NCI-H1436 treated with DMSO at 0.1 percent for 48 hours (cell line): ENCODE measurements at regions not wholly inside any gene's neighbourhood (a gene's known extent, or its start where the extent isn't known, plus 50 kb on each side); places are given as distances from the start of the nearest gene placed in this dataset.
"Not testable (repeated sequence)": the region's sequence is repeated elsewhere in the genome, so short reads cannot be mapped to it uniquely, and the experiment has no call there.

Source experiments
- DNase-seq: peaks from one replicate; lab custom pipeline; 2025; lab: John Stamatoyannopoulos, UW

DNA sequence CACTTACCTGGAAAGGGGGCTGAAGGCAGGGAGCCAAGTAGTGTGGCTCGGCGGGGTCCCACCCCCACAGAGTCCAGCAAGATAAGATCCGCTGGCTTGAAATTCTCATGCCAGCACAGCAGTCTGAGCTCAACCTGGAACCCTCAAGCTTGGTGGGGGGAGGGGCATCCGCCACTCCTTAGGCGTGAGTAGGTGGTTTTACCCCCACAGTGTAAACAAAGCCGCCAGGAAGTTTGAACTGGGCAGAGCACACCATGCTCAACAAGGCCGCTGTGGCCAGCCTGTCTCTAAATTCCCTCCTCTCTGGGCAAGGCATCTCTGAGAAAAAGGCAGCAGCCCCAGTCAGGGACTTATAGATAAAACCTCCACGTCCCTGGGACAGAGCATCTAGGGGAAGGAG, 156.3 kb downstream of the KBTBD8 start:
- DNase-seq = no peak

- DNase-seq = no peak
These were observed 169.4 kb downstream of the KBTBD8 start for GRCh38 chr3:67167481-67167880.

GRCh38 chr3:67171841-67172240, 173.7 kb downstream of the KBTBD8 start:
- DNase-seq = no peak

GRCh38 chr3:67173130-67173529, 175.0 kb downstream of the KBTBD8 start:
- DNase-seq = not testable (repeated sequence)

DNA sequence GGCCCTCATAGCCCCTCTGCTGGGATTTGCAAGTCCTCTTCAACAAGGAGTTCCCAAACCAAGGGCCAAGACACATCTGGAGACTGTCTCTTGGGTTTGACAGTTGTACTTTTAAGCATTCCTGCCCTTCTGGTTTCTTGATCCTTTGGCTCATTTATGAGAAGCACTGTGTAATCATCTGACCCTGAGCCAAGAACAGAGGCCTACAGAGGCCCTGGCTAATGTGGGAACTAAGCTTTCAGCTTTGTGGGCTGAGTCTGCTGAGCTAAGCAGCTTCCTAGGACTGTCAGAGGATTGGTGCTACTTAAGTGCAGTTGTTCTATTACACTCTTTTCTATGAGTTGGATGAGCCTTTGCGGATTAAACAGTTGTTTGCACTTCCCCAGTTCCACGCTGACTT, 178.3 kb downstream of the KBTBD8 start:
- no peak for DNase-seq

- DNase-seq = no peak
These were observed 194.4 kb downstream of the KBTBD8 start for GRCh38 chr3:67192466-67192865.

- DNase-seq = no peak
These were observed 198.6 kb downstream of the KBTBD8 start for GRCh38 chr3:67196677-67197076.

DNA sequence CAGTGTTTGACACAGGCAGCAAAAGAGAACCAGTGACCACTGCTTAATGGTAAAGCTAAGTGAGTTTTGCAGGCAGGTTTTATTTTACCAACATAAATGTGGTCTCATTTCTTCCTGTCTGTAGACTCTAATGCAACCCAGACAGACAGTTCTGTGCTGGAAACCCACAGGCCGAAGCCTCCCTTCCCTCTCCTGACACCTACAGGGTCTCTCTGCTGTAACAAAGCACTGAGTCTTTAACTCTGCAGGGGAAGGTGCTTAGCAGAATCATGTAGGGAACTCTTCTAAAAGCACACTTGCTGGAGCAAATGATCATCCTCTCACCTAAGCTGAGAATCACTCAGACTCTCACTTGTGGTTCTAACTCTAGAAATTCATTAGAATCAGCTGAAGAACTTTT, 200.3 kb downstream of the KBTBD8 start:
- no peak for DNase-seq

DNA sequence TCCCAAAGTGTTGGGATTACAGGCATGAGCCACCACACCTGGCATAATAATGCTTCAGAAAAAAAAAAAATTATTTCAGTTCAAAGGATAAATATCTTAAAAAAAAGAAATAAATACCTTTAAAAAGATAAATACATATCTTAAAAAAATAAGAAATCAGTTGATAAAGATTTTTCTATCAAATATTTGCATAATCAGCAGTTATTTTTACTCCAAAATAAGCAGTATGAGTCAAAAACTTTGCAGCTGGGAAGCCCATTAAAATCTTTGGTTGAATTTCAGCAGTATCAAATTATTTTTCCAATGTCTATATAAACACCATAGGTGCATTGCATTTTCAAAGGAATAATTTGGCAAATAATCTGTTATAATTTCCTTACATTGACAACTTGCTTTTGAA, 202.5 kb downstream of the KBTBD8 start:
- no peak for DNase-seq

GRCh38 chr3:67201026-67201425, 202.9 kb downstream of the KBTBD8 start:
- no peak for DNase-seq

DNA sequence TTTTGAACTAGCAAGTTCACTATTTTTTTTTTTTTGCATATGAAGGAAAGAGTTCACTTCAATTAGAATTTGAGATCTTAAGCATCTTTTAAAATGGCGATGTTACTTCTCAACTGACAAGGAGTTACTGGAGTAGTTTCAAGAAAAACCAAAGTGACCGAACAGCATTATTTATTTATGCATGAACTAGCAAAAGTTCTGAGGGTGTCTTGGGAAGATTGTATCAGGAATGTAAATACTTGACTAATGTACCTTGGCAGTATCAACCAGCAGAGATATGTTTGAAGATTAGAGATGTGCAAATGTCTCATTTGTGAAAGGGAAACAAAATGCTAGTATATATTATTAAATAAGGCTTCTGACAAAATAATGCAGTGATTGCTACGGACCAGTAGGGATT, 203.9 kb downstream of the KBTBD8 start:
- DNase-seq = no peak

- no peak for DNase-seq
These were observed 206.8 kb downstream of the KBTBD8 start for GRCh38 chr3:67204951-67205350.

- peak; percentile 1 for DNase-seq
These were observed 217.6 kb downstream of the KBTBD8 start for GRCh38 chr3:67215690-67216089.

- no peak for DNase-seq
These were observed 228.9 kb downstream of the KBTBD8 start for GRCh38 chr3:67227030-67227429.

GRCh38 chr3:67228136-67228535, 230.0 kb downstream of the KBTBD8 start:
- no peak for DNase-seq

- DNase-seq = no peak
These were observed 234.5 kb downstream of the KBTBD8 start for GRCh38 chr3:67232642-67233041.

DNA sequence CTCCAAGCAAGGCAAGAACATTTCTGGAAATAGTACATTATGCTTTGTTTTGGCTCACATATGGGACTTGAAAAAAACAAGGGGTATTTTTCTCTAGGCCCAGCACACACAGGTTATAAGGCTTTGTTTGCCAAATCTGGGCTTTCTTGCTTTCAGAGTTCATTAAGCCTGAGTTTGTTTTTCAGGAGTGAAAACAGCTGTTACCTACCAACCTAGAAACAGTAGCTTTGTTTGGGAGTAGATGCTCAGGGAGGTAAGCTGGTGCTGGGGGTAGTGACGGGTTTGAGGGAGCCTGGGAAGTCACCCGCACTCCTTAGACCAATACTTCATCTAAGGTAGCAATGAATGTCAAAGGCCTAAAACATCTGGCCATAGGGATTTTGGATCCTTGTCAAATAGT, 241.2 kb downstream of the KBTBD8 start:
- DNase-seq = no peak

GRCh38 chr3:67241084-67241483, 243.0 kb downstream of the KBTBD8 start:
- DNase-seq = no peak

DNA sequence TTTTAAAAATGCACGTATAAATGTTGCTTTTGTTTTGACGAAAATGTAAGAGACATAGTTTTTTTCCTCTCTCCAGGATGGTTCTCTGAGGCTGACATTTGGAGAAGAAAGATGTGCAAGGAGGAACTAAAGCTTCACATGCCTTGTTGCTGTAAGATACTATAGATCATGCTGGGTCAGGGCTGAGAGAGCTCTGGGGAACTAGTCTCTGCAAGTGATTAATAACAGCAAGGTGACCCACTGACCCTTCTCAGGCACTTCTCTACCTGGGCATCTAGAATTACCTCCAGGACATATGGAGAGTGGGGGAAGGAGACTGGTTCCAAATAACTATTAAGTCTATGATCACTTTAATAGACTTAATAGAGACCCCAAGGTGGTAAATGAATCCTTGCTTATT, 246.0 kb downstream of the KBTBD8 start:
- DNase-seq = no peak

DNA sequence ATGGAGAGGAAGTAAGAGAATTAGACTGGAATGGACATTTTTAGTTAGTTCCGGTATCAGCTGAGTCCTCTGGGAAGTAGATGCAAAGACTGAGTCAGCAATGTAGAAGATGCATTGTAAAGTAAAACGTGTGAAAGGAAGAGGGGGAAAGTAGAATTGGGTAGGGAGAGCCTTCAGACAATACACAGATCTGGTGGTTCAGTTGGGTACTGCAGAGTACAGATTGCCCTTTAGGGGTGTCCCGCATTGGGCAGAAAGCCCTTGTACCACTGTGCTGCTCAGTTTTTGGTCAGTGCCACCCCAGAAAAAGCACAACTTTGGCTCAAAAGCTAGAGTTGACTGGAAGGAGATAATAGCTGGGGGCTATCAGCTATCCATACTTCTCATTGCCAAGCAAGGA, 247.4 kb downstream of the KBTBD8 start:
- no peak for DNase-seq

GRCh38 chr3:67248726-67249125, 250.6 kb downstream of the KBTBD8 start:
- DNase-seq = no peak

DNA sequence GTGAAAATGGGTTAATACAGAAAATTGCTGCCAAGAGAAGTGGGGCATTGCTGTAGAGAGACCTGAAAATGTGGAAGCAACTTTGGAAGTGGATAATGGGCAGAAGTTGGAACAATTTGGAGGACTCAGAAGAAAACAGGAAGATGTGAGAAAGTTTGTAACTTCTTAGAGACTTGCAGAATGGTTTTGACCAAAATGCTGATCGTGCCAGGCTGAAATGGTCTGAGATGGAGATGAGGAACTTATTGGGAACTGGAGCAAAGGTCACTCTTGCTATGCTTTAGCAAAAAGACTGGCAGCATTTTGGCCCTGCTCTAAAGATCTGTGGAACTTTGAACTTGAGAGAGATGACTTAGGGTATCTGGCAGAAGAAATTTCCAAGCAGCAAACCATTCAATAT, 254.8 kb downstream of the KBTBD8 start:
- DNase-seq = not testable (repeated sequence)

GRCh38 chr3:67278015-67278618, 280.0 kb downstream of the KBTBD8 start:
- DNase-seq = no peak

GRCh38 chr3:67286586-67286985, 288.5 kb downstream of the KBTBD8 start:
- no peak for DNase-seq
